Right renal cortex interstitium (tissue), 3 donors: ENCODE measurements at regions not wholly inside any gene's neighbourhood (a gene's known extent, or its start where the extent isn't known, plus 50 kb on each side); places are given as distances from the start of the nearest gene placed in this dataset.
"Not testable (repeated sequence)": the region's sequence is repeated elsewhere in the genome, so short reads cannot be mapped to it uniquely, and the experiment has no call there.

Source experiments
- DNase-seq, 3 donors: peaks; one replicate each; pipeline ENCODE4 v3.0.0-alpha.2; 2013; ENCODE audit warnings: low read depth in 3 of 3, low spot score in 2 of 3

- DNase-seq = no peak
Observed at GRCh38 chr7:81245353-81245752, 326.5 kb upstream of the SEMA3C start.

- DNase-seq = no peak
Observed at GRCh38 chr7:81244224-81244623, 325.4 kb upstream of the SEMA3C start.

GRCh38 chr7:81236560-81236959, 317.7 kb upstream of the SEMA3C start:
- DNase-seq = no peak

- no peak for DNase-seq
Observed at GRCh38 chr7:81235997-81236396, 317.1 kb upstream of the SEMA3C start.

GRCh38 chr7:81234896-81235295, 316.0 kb upstream of the SEMA3C start:
- no peak for DNase-seq

- DNase-seq = no peak
Observed at GRCh38 chr7:81233208-81233940, 314.5 kb upstream of the SEMA3C start.

- DNase-seq = no peak
Observed at GRCh38 chr7:81232084-81232799, 313.4 kb upstream of the SEMA3C start.

GRCh38 chr7:81231301-81231838, 312.5 kb upstream of the SEMA3C start:
- DNase-seq = no peak

- DNase-seq = no peak
Observed at GRCh38 chr7:81226234-81226633, 307.4 kb upstream of the SEMA3C start.

GRCh38 chr7:81222692-81223091, 303.8 kb upstream of the SEMA3C start:
- DNase-seq = not testable (repeated sequence)

- no peak for DNase-seq
Observed at GRCh38 chr7:81221527-81222217, 302.8 kb upstream of the SEMA3C start.

- DNase-seq = no peak
Observed at GRCh38 chr7:81218480-81219106, 299.7 kb upstream of the SEMA3C start.

GRCh38 chr7:81213394-81213793, 294.5 kb upstream of the SEMA3C start:
- DNase-seq = no peak

- no peak for DNase-seq
Observed at GRCh38 chr7:81211934-81212320, 293.1 kb upstream of the SEMA3C start.

- no peak for DNase-seq
Observed at GRCh38 chr7:81211204-81211933, 292.5 kb upstream of the SEMA3C start.

- DNase-seq = no peak
Observed at GRCh38 chr7:81210137-81211064, 291.6 kb upstream of the SEMA3C start.

- no peak for DNase-seq
Observed at GRCh38 chr7:81209059-81209458, 290.2 kb upstream of the SEMA3C start.

- DNase-seq = no peak
Observed at GRCh38 chr7:81207801-81208200, 288.9 kb upstream of the SEMA3C start.

- DNase-seq = no peak
Observed at GRCh38 chr7:81206667-81207360, 288.0 kb upstream of the SEMA3C start.
